Neural progenitor cell (in vitro differentiated cells): ENCODE measurements at regions not wholly inside any gene's neighbourhood (a gene's known extent, or its start where the extent isn't known, plus 50 kb on each side); places are given as distances from the start of the nearest gene placed in this dataset.

Source experiments
- DNase-seq: peaks from one replicate; pipeline ENCODE4 v3.0.0-alpha.2; 2016; ENCODE audit warnings: low spot score
- H2AFZ ChIP-seq: fragments of 200-600 bp; sonication (generic); replicated peaks from 2 replicates; pipeline ENCODE4 v1.6.1; 2016; ENCODE audit warnings: antibody characterized with exemption
- H3F3A ChIP-seq: fragments of 200-600 bp; sonication (generic); 2 replicates; pipeline ENCODE4 v1.6.1; 2016; ENCODE audit warnings: antibody characterized with exemption, low read depth
- H3K27ac ChIP-seq: fragments of 200-600 bp; sonication (generic); 2 replicates; pipeline ENCODE4 v1.5.1; 2016; ENCODE audit warnings: mild to moderate bottlenecking
- H3K27me3 ChIP-seq: fragments of 200-600 bp; sonication (generic); 2 replicates; pipeline ENCODE4 v1.6.1; 2016; ENCODE audit warnings: mild to moderate bottlenecking, moderate library complexity
- H3K36me3 ChIP-seq: fragments of 200-600 bp; sonication (generic); 2 replicates; pipeline ENCODE4 v1.5.1; 2016
- H3K4me1 ChIP-seq: fragments of 200-600 bp; sonication (generic); 2 replicates; pipeline ENCODE4 v1.6.1; 2016; ENCODE audit warnings: mixed run types
- H3K4me2 ChIP-seq: fragments of 200-600 bp; sonication (generic); 2 replicates; pipeline ENCODE4 v1.6.1; 2016
- H3K4me3 ChIP-seq: fragments of 200-600 bp; sonication (generic); 2 replicates; pipeline ENCODE4 v1.5.1; 2016
- H3K79me2 ChIP-seq: fragments of 200-600 bp; sonication (generic); 2 replicates; pipeline ENCODE4 v1.6.1; 2016; ENCODE audit warnings: low read depth
- H3K9ac ChIP-seq: fragments of 200-600 bp; sonication (generic); 2 replicates; pipeline ENCODE4 v1.6.1; 2016
- H3K9me3 ChIP-seq: fragments of 200-600 bp; sonication (generic); 2 replicates; pipeline ENCODE4 v1.5.1; 2016; ENCODE audit warnings: low read depth
- H4K20me1 ChIP-seq: fragments of 200-600 bp; sonication (generic); 2 replicates; pipeline ENCODE4 v1.6.1; 2016; ENCODE audit warnings: low read depth
- H3K27ac Mint-ChIP-seq: 3 replicates; pipeline ENCODE4 v1.8.0; 2021; ENCODE audit warnings: mixed read lengths
- H3K27me3 Mint-ChIP-seq: 2 replicates; pipeline ENCODE4 v1.8.0; 2022; ENCODE audit warnings: low read depth, mild to moderate bottlenecking, inconsistent platforms, moderate library complexity, mixed read lengths; ENCODE audit not compliant: insufficient read depth
- H3K36me3 Mint-ChIP-seq: 3 replicates; pipeline ENCODE4 v1.8.0; 2021; ENCODE audit warnings: mixed read lengths
- H3K4me1 Mint-ChIP-seq: 3 replicates; pipeline ENCODE4 v1.8.0; 2021; ENCODE audit warnings: mixed read lengths
- H3K4me3 Mint-ChIP-seq: 3 replicates; pipeline ENCODE4 v1.8.0; 2021; ENCODE audit warnings: mild to moderate bottlenecking, moderate library complexity, mixed read lengths
- H3K9me3 Mint-ChIP-seq: 3 replicates; pipeline ENCODE4 v1.8.0; 2020; ENCODE audit warnings: mixed read lengths
- CTCF ChIP-seq: fragments of 200-600 bp; sonication (generic); IDR thresholded peaks from 2 replicates; pipeline ENCODE4 v1.5.1; 2017; ENCODE audit warnings: antibody characterized with exemption, mild to moderate bottlenecking
- EZH2 ChIP-seq: fragments of 200-600 bp; sonication (generic); IDR thresholded peaks from 2 replicates; pipeline ENCODE4 v1.6.1; 2017; ENCODE audit warnings: antibody characterized with exemption, mild to moderate bottlenecking, moderate library complexity
- EZH2phosphoT487 ChIP-seq: fragments of 200-600 bp; sonication (generic); IDR thresholded peaks from 2 replicates; pipeline ENCODE4 v1.6.1; 2017; ENCODE audit warnings: antibody characterized with exemption

- Histone ChIP-seq H3K79me2 (no peaks in the 10 kb centered on the region), H3K27ac (no peak overlapping the region), H3K9ac (no peak overlapping the region), H3K4me3 (no peak overlapping the region), H4K20me1 (no peaks in the 10 kb centered on the region), H3K4me2 (no peak overlapping the region), H2AFZ (no peak overlapping the region), H3F3A (no peaks in the 10 kb centered on the region), H3K9me3 (no peaks in the 10 kb centered on the region), H3K27me3 (no peaks in the 10 kb centered on the region), H3K4me1 (peaks cover 3% of the 10 kb centered on the region), H3K36me3 (no peaks in the 10 kb centered on the region)
- peaks cover 2% of the 10 kb centered on the region for H3K27me3 Mint-ChIP-seq
- DNase-seq, result no peak
- peaks cover 7% of the 10 kb centered on the region for H3K4me1 Mint-ChIP-seq
- no peak overlapping the region for H3K4me3 Mint-ChIP-seq
- no peaks in the 10 kb centered on the region for H3K36me3 Mint-ChIP-seq
- no peak overlapping the region for H3K27ac Mint-ChIP-seq
- no peak for TF ChIP-seq CTCF
- peaks cover 4% of the 10 kb centered on the region for H3K9me3 Mint-ChIP-seq
These were observed 185.6 kb downstream of the INSC start for GRCh38 chr11:15300341-15300740.

- no peak for TF ChIP-seq EZH2phosphoT487
- no peak for TF ChIP-seq EZH2
- Mint-ChIP-seq H3K4me3 (no peak overlapping the region), H3K27me3 (no peaks in the 10 kb centered on the region), H3K27ac (peak overlapping the region; percentile 14), H3K36me3 (no peaks in the 10 kb centered on the region), H3K4me1 (peaks cover 15% of the 10 kb centered on the region), H3K9me3 (peaks cover 7% of the 10 kb centered on the region)
- Histone ChIP-seq H4K20me1 (no peaks in the 10 kb centered on the region), H3F3A (no peaks in the 10 kb centered on the region), H3K27ac (no peak overlapping the region), H3K4me1 (peaks cover 8% of the 10 kb centered on the region), H3K4me3 (no peak overlapping the region), H3K27me3 (no peaks in the 10 kb centered on the region), H3K4me2 (peak overlapping the region; percentile 32), H3K9me3 (no peaks in the 10 kb centered on the region), H3K36me3 (no peaks in the 10 kb centered on the region), H3K79me2 (no peaks in the 10 kb centered on the region), H2AFZ (no peak overlapping the region), H3K9ac (no peak overlapping the region)
- peak; percentile 29 for DNase-seq
These were observed 192.9 kb downstream of the INSC start for GRCh38 chr11:15307619-15308024.

- H3K79me2 ChIP-seq, result no peaks in the 10 kb centered on the region
- no peak overlapping the region for H3K4me3 ChIP-seq
- peaks cover 15% of the 10 kb centered on the region for H3K4me1 Mint-ChIP-seq
- H3K27me3 ChIP-seq, result no peaks in the 10 kb centered on the region
- no peak overlapping the region for H2AFZ ChIP-seq
- no peaks in the 10 kb centered on the region for H3F3A ChIP-seq
- no peak overlapping the region for H3K4me2 ChIP-seq
- TF ChIP-seq EZH2 (no peak), EZH2phosphoT487 (no peak), CTCF (no peak)
- no peaks in the 10 kb centered on the region for H4K20me1 ChIP-seq
- no peaks in the 10 kb centered on the region for H3K36me3 Mint-ChIP-seq
- peaks cover 3% of the 10 kb centered on the region for H3K9me3 Mint-ChIP-seq
- no peak overlapping the region for H3K27ac Mint-ChIP-seq
- H3K27ac ChIP-seq, result no peak overlapping the region
- H3K9me3 ChIP-seq, result no peaks in the 10 kb centered on the region
- peaks cover 8% of the 10 kb centered on the region for H3K4me1 ChIP-seq
- H3K27me3 Mint-ChIP-seq, result no peaks in the 10 kb centered on the region
- no peak overlapping the region for H3K4me3 Mint-ChIP-seq
- H3K9ac ChIP-seq, result no peak overlapping the region
- DNase-seq, result no peak
- no peaks in the 10 kb centered on the region for H3K36me3 ChIP-seq
These were observed 194.1 kb downstream of the INSC start for GRCh38 chr11:15308840-15309239.

- H4K20me1 ChIP-seq, result no peaks in the 10 kb centered on the region
- H3K9ac ChIP-seq, result no peak overlapping the region
- peaks cover 8% of the 10 kb centered on the region for H3K4me1 ChIP-seq
- H3K36me3 Mint-ChIP-seq, result no peaks in the 10 kb centered on the region
- H3K27ac ChIP-seq, result no peak overlapping the region
- TF ChIP-seq CTCF (no peak), EZH2phosphoT487 (no peak), EZH2 (no peak)
- H3K4me3 ChIP-seq, result no peak overlapping the region
- peaks cover 3% of the 10 kb centered on the region for H3K9me3 Mint-ChIP-seq
- no peaks in the 10 kb centered on the region for H3F3A ChIP-seq
- H3K4me2 ChIP-seq, result no peak overlapping the region
- H3K4me1 Mint-ChIP-seq, result peaks cover 15% of the 10 kb centered on the region
- no peaks in the 10 kb centered on the region for H3K27me3 ChIP-seq
- H3K27ac Mint-ChIP-seq, result no peak overlapping the region
- H3K79me2 ChIP-seq, result no peaks in the 10 kb centered on the region
- no peak for DNase-seq
- H3K36me3 ChIP-seq, result no peaks in the 10 kb centered on the region
- no peaks in the 10 kb centered on the region for H3K9me3 ChIP-seq
- H2AFZ ChIP-seq, result no peak overlapping the region
- no peaks in the 10 kb centered on the region for H3K27me3 Mint-ChIP-seq
- no peak overlapping the region for H3K4me3 Mint-ChIP-seq
These were observed 194.6 kb downstream of the INSC start for GRCh38 chr11:15309296-15309695.
